Left lobe of liver (tissue), 2 donors: ENCODE measurements at regions not wholly inside any gene's neighbourhood (a gene's known extent, or its start where the extent isn't known, plus 50 kb on each side); places are given as distances from the start of the nearest gene placed in this dataset.
A peak's percentile ranks its signal among the peaks of the same experiment; 100 is the strongest.

Source experiments
- ATAC-seq: fragments of 200-7000 bp; cut with Tn5 transposase; one replicate; pipeline ENCODE4 v1.9.1; 2020; ENCODE audit warnings: mild to moderate bottlenecking, moderate library complexity
- DNase-seq: peaks from one replicate; pipeline ENCODE4 v3.0.0-alpha.2; 2020; ENCODE audit warnings: low spot score
- donor health status: DM: no; HTN: no; CAD: no; lungs with moderate emphysema.
- donor health status: DM: no; HTN: yes; CAD: no.

- no peak for DNase-seq
- ATAC-seq, result no peak
These were observed 269.5 kb upstream of the POU3F3 start for GRCh38 chr2:104584393-104584792.

GRCh38 chr2:104595576-104595975, 258.3 kb upstream of the POU3F3 start:
- DNase-seq (no peak), ATAC-seq (no peak)

GRCh38 chr2:104597942-104598341, 256.0 kb upstream of the POU3F3 start:
- ATAC-seq (no peak), DNase-seq (no peak)

GRCh38 chr2:104598636-104599035, 255.3 kb upstream of the POU3F3 start:
- ATAC-seq, result no peak
- no peak for DNase-seq

- ATAC-seq (peak; percentile 52), DNase-seq (no peak)
These were observed 254.0 kb upstream of the POU3F3 start for GRCh38 chr2:104599787-104600510.

- DNase-seq (no peak), ATAC-seq (no peak)
These were observed 247.9 kb upstream of the POU3F3 start for GRCh38 chr2:104606056-104606455.

- no peak for ATAC-seq
- DNase-seq, result no peak
These were observed 237.1 kb upstream of the POU3F3 start for GRCh38 chr2:104616856-104617255.

- no peak for ATAC-seq
- no peak for DNase-seq
These were observed 233.1 kb upstream of the POU3F3 start for GRCh38 chr2:104620801-104621200.

- no peak for ATAC-seq
- DNase-seq, result no peak
These were observed 218.3 kb upstream of the POU3F3 start for GRCh38 chr2:104635608-104636007.

GRCh38 chr2:104638190-104638858, 215.6 kb upstream of the POU3F3 start:
- no peak for ATAC-seq
- no peak for DNase-seq

GRCh38 chr2:104638859-104639202, 215.1 kb upstream of the POU3F3 start:
- ATAC-seq (no peak), DNase-seq (no peak)

GRCh38 chr2:104641786-104642185, 212.1 kb upstream of the POU3F3 start:
- DNase-seq (no peak), ATAC-seq (no peak)

- no peak for ATAC-seq
These were observed 205.5 kb upstream of the POU3F3 start for GRCh38 chr2:104648376-104648775.

GRCh38 chr2:104649866-104650265, 204.0 kb upstream of the POU3F3 start:
- DNase-seq, result no peak
- no peak for ATAC-seq

More at GRCh38 chr2:104648376-104648775, 205.5 kb upstream of the POU3F3 start:
- DNase-seq, result no peak

- DNase-seq (no peak), ATAC-seq (no peak)
These were observed 203.4 kb upstream of the POU3F3 start for GRCh38 chr2:104650405-104650996.

- ATAC-seq (peak; percentile 74), DNase-seq (no peak)
These were observed 199.1 kb upstream of the POU3F3 start for GRCh38 chr2:104654811-104655210.

- ATAC-seq (no peak), DNase-seq (no peak)
These were observed 197.2 kb upstream of the POU3F3 start for GRCh38 chr2:104656571-104657163.

GRCh38 chr2:104658144-104658835, 195.6 kb upstream of the POU3F3 start:
- peak; percentile 47 for DNase-seq
- peak; percentile 76 for ATAC-seq

GRCh38 chr2:104658904-104659591, 194.9 kb upstream of the POU3F3 start:
- DNase-seq, result no peak
- ATAC-seq, result peak; percentile 37

GRCh38 chr2:104660991-104661390, 192.9 kb upstream of the POU3F3 start:
- DNase-seq, result no peak
- no peak for ATAC-seq

- ATAC-seq (no peak), DNase-seq (no peak)
These were observed 189.2 kb upstream of the POU3F3 start for GRCh38 chr2:104664672-104665071.
